ENCODE measurements at regions not wholly inside any gene's neighbourhood (a gene's known extent, or its start where the extent isn't known, plus 50 kb on each side); places are given as distances from the start of the nearest gene placed in this dataset.

DNA sequence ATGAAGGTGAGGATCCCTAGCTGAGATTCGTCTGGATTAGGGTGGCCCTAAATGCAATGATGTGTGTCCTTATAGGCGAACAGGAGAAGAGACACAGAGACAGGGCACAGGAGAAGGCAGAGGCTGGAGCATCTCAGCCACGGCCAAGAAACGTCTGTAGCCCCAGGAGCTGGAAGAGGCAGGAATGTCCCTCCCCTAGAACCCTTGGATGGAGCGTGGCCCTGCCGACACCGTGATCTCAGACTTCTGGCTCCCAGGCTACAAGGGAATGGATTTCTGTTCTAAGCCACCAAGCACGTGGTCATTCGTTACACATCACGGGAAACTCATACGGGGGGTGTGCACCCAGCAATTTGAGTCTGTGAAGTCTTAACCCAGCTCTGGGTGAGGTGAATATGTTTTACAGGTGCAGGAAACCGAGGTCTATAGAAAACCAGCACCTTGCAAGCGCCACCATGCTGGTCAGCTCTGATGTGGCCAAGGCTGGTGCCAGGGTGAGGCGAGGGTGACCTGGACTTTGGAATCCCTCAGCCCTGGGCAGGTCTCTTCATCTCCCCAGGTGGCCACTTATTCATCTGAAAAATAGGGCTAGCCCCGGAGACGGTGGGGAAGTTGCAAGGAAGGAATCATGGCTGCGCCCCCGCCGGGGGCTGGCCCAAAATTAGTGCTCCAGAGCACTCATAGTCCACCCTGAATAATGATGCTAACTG lies 89.5 kb upstream of the FGF3 start:
- no peak overlapping the region for H3K4me3 ChIP-seq (replicated peaks in 1 of 3; ENCODE audit: insufficient read depth in 1 of 3, low read depth in 2 of 3, low read length in 3 of 3)
- H3K27ac ChIP-seq (ENCODE audit: extremely low read length, insufficient read depth, low read length): no peak overlapping the region
- H3K4me1 ChIP-seq (ENCODE audit: insufficient read depth, low read length): no peaks in the 10 kb centered on the region
- ChIA-PET CTCF (ENCODE audit: low intra/inter-chr PET ratio, low total read pairs) (interaction anchor here (1.5 kb wide), 1 partner anchor 287 kb away, joined by 6 read pairs; no protein-coding TSS in a partner anchor), POLR2A (no interaction called here)
- DNase-seq (ENCODE audit: low spot score): no peak
- in situ Hi-C loops (cut with HindIII; ENCODE audit: extremely low pct_ligation_motif_present, low pct_unique_long_range_greater_than_20kb): no loop called here
- H3K9me3 ChIP-seq (ENCODE audit: low read length): no peaks in the 10 kb centered on the region
- intact Hi-C loops (cut with micrococcal nuclease; ENCODE audit: unreplicated experiment): no loop called here
- no peak for ATAC-seq
- no peak overlapping the region for H3K9ac ChIP-seq (ENCODE audit: insufficient read depth, low read depth, low read length)
- no peaks in the 10 kb centered on the region for H4K20me1 ChIP-seq (ENCODE audit: insufficient read depth, low read length)
- H3K79me2 ChIP-seq (ENCODE audit: insufficient read depth, low read length): no peaks in the 10 kb centered on the region
- BruUV-seq (replicated peaks): no TSS peak
- FAIRE-seq: no peak
- 26% methylated on average over 8 of the region's 19 CpGs for WGBS (ENCODE audit: low lambda C conversion rate)
- H2AFZ ChIP-seq (ENCODE audit: low read length): no peak overlapping the region
- no peak overlapping the region for H3K4me2 ChIP-seq (ENCODE audit: low read depth, low read length)
- peaks cover 0 to 12% of the 10 kb centered on the region in 2 experiments; a peak in 2 of 5 replicates for H3K27me3 ChIP-seq (ENCODE audit: control insufficient read depth in 1 of 2, insufficient read depth in 2 of 2, low read length in 2 of 2)
- TF ChIP-seq, protein P1, sequence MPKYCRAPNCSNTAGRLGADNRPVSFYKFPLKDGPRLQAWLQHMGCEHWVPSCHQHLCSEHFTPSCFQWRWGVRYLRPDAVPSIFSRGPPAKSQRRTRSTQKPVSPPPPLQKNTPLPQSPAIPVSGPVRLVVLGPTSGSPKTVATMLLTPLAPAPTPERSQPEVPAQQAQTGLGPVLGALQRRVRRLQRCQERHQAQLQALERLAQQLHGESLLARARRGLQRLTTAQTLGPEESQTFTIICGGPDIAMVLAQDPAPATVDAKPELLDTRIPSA (CRISPR knock-in tag; IDR thresholded peaks at IDR 0.05; ENCODE audit: borderline replicate concordance): no peak
- TF ChIP-seq SMC3 (IDR thresholded peaks at IDR 0.05; ENCODE audit: low read length) (no peak), IKZF4 (CRISPR knock-in tag; IDR thresholded peaks at IDR 0.05; ENCODE audit: borderline replicate concordance, low read depth, not compliant biosample characterization) (no peak), MAFG (CRISPR knock-in tag; IDR thresholded peaks at IDR 0.05) (no peak), HHEX (CRISPR knock-in tag; IDR thresholded peaks at IDR 0.05) (no peak), ZNF672 (CRISPR knock-in tag; IDR thresholded peaks at IDR 0.05) (no peak)
- TF ChIP-seq, protein P2, sequence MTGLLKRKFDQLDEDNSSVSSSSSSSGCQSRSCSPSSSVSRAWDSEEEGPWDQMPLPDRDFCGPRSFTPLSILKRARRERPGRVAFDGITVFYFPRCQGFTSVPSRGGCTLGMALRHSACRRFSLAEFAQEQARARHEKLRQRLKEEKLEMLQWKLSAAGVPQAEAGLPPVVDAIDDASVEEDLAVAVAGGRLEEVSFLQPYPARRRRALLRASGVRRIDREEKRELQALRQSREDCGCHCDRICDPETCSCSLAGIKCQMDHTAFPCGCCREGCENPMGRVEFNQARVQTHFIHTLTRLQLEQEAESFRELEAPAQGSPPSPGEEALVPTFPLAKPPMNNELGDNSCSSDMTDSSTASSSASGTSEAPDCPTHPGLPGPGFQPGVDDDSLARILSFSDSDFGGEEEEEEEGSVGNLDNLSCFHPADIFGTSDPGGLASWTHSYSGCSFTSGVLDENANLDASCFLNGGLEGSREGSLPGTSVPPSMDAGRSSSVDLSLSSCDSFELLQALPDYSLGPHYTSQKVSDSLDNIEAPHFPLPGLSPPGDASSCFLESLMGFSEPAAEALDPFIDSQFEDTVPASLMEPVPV (CRISPR knock-in tag; IDR thresholded peaks at IDR 0.05): no peak
- TF ChIP-seq, protein P3, sequence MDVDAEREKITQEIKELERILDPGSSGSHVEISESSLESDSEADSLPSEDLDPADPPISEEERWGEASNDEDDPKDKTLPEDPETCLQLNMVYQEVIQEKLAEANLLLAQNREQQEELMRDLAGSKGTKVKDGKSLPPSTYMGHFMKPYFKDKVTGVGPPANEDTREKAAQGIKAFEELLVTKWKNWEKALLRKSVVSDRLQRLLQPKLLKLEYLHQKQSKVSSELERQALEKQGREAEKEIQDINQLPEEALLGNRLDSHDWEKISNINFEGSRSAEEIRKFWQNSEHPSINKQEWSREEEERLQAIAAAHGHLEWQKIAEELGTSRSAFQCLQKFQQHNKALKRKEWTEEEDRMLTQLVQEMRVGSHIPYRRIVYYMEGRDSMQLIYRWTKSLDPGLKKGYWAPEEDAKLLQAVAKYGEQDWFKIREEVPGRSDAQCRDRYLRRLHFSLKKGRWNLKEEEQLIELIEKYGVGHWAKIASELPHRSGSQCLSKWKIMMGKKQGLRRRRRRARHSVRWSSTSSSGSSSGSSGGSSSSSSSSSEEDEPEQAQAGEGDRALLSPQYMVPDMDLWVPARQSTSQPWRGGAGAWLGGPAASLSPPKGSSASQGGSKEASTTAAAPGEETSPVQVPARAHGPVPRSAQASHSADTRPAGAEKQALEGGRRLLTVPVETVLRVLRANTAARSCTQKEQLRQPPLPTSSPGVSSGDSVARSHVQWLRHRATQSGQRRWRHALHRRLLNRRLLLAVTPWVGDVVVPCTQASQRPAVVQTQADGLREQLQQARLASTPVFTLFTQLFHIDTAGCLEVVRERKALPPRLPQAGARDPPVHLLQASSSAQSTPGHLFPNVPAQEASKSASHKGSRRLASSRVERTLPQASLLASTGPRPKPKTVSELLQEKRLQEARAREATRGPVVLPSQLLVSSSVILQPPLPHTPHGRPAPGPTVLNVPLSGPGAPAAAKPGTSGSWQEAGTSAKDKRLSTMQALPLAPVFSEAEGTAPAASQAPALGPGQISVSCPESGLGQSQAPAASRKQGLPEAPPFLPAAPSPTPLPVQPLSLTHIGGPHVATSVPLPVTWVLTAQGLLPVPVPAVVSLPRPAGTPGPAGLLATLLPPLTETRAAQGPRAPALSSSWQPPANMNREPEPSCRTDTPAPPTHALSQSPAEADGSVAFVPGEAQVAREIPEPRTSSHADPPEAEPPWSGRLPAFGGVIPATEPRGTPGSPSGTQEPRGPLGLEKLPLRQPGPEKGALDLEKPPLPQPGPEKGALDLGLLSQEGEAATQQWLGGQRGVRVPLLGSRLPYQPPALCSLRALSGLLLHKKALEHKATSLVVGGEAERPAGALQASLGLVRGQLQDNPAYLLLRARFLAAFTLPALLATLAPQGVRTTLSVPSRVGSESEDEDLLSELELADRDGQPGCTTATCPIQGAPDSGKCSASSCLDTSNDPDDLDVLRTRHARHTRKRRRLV (CRISPR knock-in tag; IDR thresholded peaks at IDR 0.05): no peak
- no peaks in the 10 kb centered on the region for H3K36me3 ChIP-seq (replicated peaks in 1 of 2; ENCODE audit: control insufficient read depth in 1 of 2, insufficient read depth in 2 of 2, low read length in 2 of 2)

All from HepG2 (cell line).